ENCODE measurements at regions not wholly inside any gene's neighbourhood (a gene's known extent, or its start where the extent isn't known, plus 50 kb on each side); places are given as distances from the start of the nearest gene placed in this dataset.

DNA sequence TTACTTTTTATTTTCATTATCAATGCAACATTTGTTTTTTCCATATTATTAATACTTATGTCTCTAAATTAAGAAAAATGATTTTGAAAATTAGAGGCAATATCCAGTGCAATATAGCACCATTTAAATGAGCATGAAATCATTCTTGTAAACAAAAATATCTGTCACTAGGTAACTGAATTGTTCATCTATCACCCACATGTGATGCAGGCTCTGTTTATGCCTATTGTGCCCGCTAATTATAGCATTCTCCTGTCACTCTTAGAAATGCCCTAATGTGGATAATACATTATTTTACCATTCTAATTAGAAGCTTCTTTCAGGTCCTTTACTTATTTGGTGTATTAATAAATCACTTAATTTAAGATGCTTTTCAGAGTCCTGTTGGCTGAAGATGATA lies 1332.4 kb downstream of the AACS start:
- TF ChIP-seq, protein P1, sequence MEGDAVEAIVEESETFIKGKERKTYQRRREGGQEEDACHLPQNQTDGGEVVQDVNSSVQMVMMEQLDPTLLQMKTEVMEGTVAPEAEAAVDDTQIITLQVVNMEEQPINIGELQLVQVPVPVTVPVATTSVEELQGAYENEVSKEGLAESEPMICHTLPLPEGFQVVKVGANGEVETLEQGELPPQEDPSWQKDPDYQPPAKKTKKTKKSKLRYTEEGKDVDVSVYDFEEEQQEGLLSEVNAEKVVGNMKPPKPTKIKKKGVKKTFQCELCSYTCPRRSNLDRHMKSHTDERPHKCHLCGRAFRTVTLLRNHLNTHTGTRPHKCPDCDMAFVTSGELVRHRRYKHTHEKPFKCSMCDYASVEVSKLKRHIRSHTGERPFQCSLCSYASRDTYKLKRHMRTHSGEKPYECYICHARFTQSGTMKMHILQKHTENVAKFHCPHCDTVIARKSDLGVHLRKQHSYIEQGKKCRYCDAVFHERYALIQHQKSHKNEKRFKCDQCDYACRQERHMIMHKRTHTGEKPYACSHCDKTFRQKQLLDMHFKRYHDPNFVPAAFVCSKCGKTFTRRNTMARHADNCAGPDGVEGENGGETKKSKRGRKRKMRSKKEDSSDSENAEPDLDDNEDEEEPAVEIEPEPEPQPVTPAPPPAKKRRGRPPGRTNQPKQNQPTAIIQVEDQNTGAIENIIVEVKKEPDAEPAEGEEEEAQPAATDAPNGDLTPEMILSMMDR (IDR thresholded peaks at IDR 0.05) = no peak
- H3K36me3 ChIP-seq = no peaks in the 10 kb centered on the region
- H3K4me1 ChIP-seq (ENCODE audit: control insufficient read depth in 1 of 2, low read depth in 2 of 2) = no peaks in the 10 kb centered on the region
- ATAC-seq (ENCODE audit: insufficient number of reproducible peaks, low FRiP score, low read depth) (no peak), DNase-seq (ENCODE audit: low spot score) (no peak)
- H3K4me3 ChIP-seq = no peak overlapping the region
- H3K9me3 ChIP-seq = peaks cover 3% of the 10 kb centered on the region
- H3K27ac ChIP-seq = no peak overlapping the region
- H3K27me3 ChIP-seq (replicated peaks; ENCODE audit: insufficient read depth) = no peaks in the 10 kb centered on the region

- no peak overlapping the region for H3K27ac ChIP-seq
- no peaks in the 10 kb centered on the region for H3K27me3 ChIP-seq (replicated peaks; ENCODE audit: insufficient read depth)
- H3K36me3 ChIP-seq = no peaks in the 10 kb centered on the region
- DNase-seq (ENCODE audit: low spot score) = no peak
- TF ChIP-seq, protein P1 (IDR thresholded peaks at IDR 0.05) = no peak
- H3K4me3 ChIP-seq = no peak overlapping the region
- H3K9me3 ChIP-seq = peaks cover 3% of the 10 kb centered on the region
- H3K4me1 ChIP-seq (ENCODE audit: control insufficient read depth in 1 of 2, low read depth in 2 of 2) = no peaks in the 10 kb centered on the region
- no peak for ATAC-seq (ENCODE audit: insufficient number of reproducible peaks, low FRiP score, low read depth)
Observed at GRCh38 chr12:126400831-126401230, 1335.6 kb downstream of the AACS start.

DNA sequence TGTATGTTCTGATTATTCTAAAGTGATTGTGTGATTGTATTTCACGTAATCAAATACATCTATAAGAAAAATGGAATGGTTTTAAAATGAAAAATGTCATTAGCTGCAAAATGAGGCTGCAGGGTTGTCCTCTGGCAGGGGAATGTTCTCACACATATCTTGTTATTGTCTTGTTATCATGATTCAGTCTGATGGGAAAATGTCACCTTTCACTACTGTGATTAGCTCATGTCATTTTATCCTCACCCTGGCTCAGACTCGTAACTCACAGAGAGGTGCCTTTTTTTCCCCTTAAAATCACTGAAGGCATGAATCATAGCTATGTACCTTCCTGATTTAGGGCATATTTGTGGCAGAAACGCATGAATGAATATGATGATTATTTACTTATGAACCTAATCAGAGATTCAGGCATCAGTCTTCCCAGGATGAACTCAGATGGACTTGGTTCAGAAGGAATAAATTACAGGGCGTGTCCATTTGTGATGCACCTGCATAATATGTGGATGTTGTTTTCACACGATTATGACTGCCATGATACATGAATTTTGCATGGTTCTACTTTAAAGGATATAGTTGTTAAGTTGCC lies 1339.2 kb downstream of the AACS start:
- TF ChIP-seq, protein P1 (IDR thresholded peaks at IDR 0.05) = no peak
- ATAC-seq (ENCODE audit: insufficient number of reproducible peaks, low FRiP score, low read depth) = no peak

DNA sequence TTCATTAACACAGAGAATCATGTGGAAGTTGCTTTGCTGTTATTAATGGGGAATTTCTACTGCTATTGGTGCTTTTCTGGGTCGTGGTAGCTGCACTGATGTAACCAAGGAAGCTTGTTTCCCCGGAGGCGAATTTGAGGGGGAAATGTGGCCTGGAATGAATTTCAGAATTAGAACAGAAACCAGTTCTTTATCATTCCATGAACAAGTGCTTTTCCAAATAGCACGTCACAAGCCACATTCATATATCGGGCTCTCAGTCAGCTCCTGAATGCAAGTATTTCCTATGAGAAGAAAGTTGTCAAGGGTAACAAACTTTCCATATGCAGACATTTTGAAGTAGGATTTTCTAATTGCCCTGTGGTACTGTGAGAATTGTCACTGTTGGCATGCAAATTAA lies 1353.2 kb downstream of the AACS start:
- no peak for ATAC-seq (ENCODE audit: insufficient number of reproducible peaks, low FRiP score, low read depth)
- no peaks in the 10 kb centered on the region for H3K36me3 ChIP-seq
- TF ChIP-seq, protein P1 (IDR thresholded peaks at IDR 0.05) = no peak
- H3K27ac ChIP-seq = no peak overlapping the region
- no peak for DNase-seq (ENCODE audit: low spot score)
- H3K4me3 ChIP-seq = no peak overlapping the region
- H3K9me3 ChIP-seq = no peaks in the 10 kb centered on the region
- H3K27me3 ChIP-seq (replicated peaks; ENCODE audit: insufficient read depth) = no peaks in the 10 kb centered on the region
- H3K4me1 ChIP-seq (ENCODE audit: control insufficient read depth in 1 of 2, low read depth in 2 of 2) = no peaks in the 10 kb centered on the region

More for the DNA sequence above, 1339.2 kb downstream of the AACS start:
- Histone ChIP-seq H3K27ac (no peak overlapping the region), H3K4me3 (no peak overlapping the region), H3K9me3 (no peaks in the 10 kb centered on the region), H3K36me3 (no peaks in the 10 kb centered on the region), H3K4me1 (ENCODE audit: control insufficient read depth in 1 of 2, low read depth in 2 of 2) (no peaks in the 10 kb centered on the region), H3K27me3 (replicated peaks; ENCODE audit: insufficient read depth) (no peaks in the 10 kb centered on the region)
- no peak for DNase-seq (ENCODE audit: low spot score)

GRCh38 chr12:126419131-126419530 lies 1353.9 kb downstream of the AACS start:
- ATAC-seq (ENCODE audit: insufficient number of reproducible peaks, low FRiP score, low read depth) (no peak), DNase-seq (ENCODE audit: low spot score) (no peak)
- H3K27ac ChIP-seq = no peak overlapping the region
- H3K4me1 ChIP-seq (ENCODE audit: control insufficient read depth in 1 of 2, low read depth in 2 of 2) = no peaks in the 10 kb centered on the region
- TF ChIP-seq, protein P1 (IDR thresholded peaks at IDR 0.05) = no peak
- H3K27me3 ChIP-seq (replicated peaks; ENCODE audit: insufficient read depth) = no peaks in the 10 kb centered on the region
- no peaks in the 10 kb centered on the region for H3K36me3 ChIP-seq
- H3K9me3 ChIP-seq = no peaks in the 10 kb centered on the region
- H3K4me3 ChIP-seq = no peak overlapping the region
